Sigmoid colon (tissue), 6 donors: ENCODE measurements at regions not wholly inside any gene's neighbourhood (a gene's known extent, or its start where the extent isn't known, plus 50 kb on each side); places are given as distances from the start of the nearest gene placed in this dataset.

ENCODE experiments used
- DNase-seq: peaks from one replicate; pipeline ENCODE4 v3.0.0-alpha.2; 2019
- H3K27ac ChIP-seq, 4 donors: fragments of 200-600 bp; sonication (generic); one replicate each; pipeline ENCODE4 v1.5.1; 2016 to 2019; ENCODE audit warnings: mild to moderate bottlenecking in 1 of 4
- H3K27me3 ChIP-seq, 3 donors: fragments of 200-600 bp; sonication (generic); one replicate each; pipeline ENCODE4 v1.5.1; 2019; ENCODE audit warnings: mild to moderate bottlenecking in 1 of 3
- H3K36me3 ChIP-seq, 4 donors: fragments of 200-600 bp; sonication (generic); one replicate each; pipeline ENCODE4 v1.5.1; 2016 to 2019
- H3K4me1 ChIP-seq, 4 donors: fragments of 200-600 bp; sonication (generic); one replicate each; pipeline ENCODE4 v1.5.1; 2017 to 2019
- H3K4me3 ChIP-seq, 4 donors: fragments of 200-600 bp; sonication (generic); one replicate each; pipeline ENCODE4 v1.5.1; 2017 to 2019; ENCODE audit warnings: mild to moderate bottlenecking in 2 of 4, moderate library complexity in 1 of 4
- H3K9me3 ChIP-seq, 4 donors: fragments of 200-600 bp in 3 of 4; sonication (generic) in 3 of 4; one replicate each; pipeline versions ENCODE4 v1.5.1 to v1.6.1; 2013 to 2019
- EP300 ChIP-seq, 4 donors: sonication (generic); formaldehyde crosslinking; IDR thresholded peaks; one replicate each; pipeline ENCODE4 v1.6.1; 2017; ENCODE audit warnings: antibody characterized with exemption in 4 of 4
- POLR2A ChIP-seq, 2 donors: fragments of 450-650 bp; IDR thresholded peaks; one replicate each; pipeline ENCODE4 v1.6.1; 2016; ENCODE audit warnings: antibody characterized with exemption in 2 of 2, mild to moderate bottlenecking in 2 of 2, moderate library complexity in 2 of 2
- POLR2AphosphoS5 ChIP-seq, 4 donors: sonication (generic); formaldehyde crosslinking; IDR thresholded peaks; one replicate each; pipeline ENCODE4 v1.6.1; 2017; ENCODE audit warnings: antibody characterized with exemption in 4 of 4
- WGBS, 2 donors: extraction: QIAGEN DNeasy Blood & Tissue Kit; methylation state at CpG; one replicate each; pipeline ENCODE4 v1.1.7; 2013; 5-methylcytosine and 5-hydroxymethylcytosine counted together
- intact Hi-C: fragments of 100-400 bp; cut with DNase I; formaldehyde crosslinking; loops from one replicate; pipeline ENCODE4 v1.15.1; 2023
- TF ChIP-seq, protein P1 (sequence below), 4 experiments: fragments of 450-650 bp in 3 of 4; fragments of 200-600 bp in 1 of 4; IDR thresholded peaks; one replicate each; pipeline ENCODE4 v1.5.1; 2016 to 2019; ENCODE audit warnings: antibody characterized with exemption in 4 of 4, mild to moderate bottlenecking in 3 of 4, moderate library complexity in 2 of 4
- donor health status: healthy with polysubstance abuse.
- donor health status: healthy.

DNA sequence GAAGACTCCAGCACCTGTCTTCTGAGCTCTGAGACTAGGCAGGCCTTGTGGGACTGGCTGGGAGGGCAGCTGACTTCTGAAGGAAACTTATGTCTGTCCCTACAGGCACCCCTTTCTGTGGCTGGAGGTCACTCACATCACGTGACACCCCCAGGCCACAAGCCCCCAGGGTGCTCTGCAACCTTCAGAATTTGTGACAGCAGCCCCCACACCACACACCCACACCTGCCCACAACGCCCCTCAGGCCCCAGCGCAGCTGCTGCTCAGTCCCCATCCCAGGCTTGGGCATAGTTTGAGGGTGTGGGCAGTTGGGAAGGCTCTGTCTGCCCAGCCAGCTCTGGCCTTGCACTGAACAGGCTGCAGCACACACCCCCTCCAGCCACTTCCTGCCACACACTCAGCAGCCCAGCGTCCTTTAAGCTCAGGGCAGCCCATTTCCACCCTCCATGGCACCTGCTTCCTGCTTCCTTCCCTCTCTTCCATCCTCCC lies 80.0 kb upstream of the UNC5B start:
- intact Hi-C loops: no loop called here
- Histone ChIP-seq H3K9me3 (no peaks in the 10 kb centered on the region), H3K36me3 (no peaks in the 10 kb centered on the region), H3K4me1 (peaks cover 0 to 6% (median 0%) of the 10 kb centered on the region in 4 donors), H3K4me3 (no peak overlapping the region), H3K27me3 (peaks cover 0 to 7% (median 2%) of the 10 kb centered on the region in 3 donors), H3K27ac (no peak overlapping the region)
- TF ChIP-seq POLR2A (IDR thresholded peaks at IDR 0.05) (no peak), POLR2AphosphoS5 (IDR thresholded peaks at IDR 0.05) (no peak), EP300 (IDR thresholded peaks at IDR 0.05) (no peak)
- TF ChIP-seq, protein P1, sequence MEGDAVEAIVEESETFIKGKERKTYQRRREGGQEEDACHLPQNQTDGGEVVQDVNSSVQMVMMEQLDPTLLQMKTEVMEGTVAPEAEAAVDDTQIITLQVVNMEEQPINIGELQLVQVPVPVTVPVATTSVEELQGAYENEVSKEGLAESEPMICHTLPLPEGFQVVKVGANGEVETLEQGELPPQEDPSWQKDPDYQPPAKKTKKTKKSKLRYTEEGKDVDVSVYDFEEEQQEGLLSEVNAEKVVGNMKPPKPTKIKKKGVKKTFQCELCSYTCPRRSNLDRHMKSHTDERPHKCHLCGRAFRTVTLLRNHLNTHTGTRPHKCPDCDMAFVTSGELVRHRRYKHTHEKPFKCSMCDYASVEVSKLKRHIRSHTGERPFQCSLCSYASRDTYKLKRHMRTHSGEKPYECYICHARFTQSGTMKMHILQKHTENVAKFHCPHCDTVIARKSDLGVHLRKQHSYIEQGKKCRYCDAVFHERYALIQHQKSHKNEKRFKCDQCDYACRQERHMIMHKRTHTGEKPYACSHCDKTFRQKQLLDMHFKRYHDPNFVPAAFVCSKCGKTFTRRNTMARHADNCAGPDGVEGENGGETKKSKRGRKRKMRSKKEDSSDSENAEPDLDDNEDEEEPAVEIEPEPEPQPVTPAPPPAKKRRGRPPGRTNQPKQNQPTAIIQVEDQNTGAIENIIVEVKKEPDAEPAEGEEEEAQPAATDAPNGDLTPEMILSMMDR (IDR thresholded peaks at IDR 0.05): no peak
- 69 to 74% methylated on average over 4 of the region's 4 CpGs for WGBS, 2 donors
- DNase-seq: no peak

DNA sequence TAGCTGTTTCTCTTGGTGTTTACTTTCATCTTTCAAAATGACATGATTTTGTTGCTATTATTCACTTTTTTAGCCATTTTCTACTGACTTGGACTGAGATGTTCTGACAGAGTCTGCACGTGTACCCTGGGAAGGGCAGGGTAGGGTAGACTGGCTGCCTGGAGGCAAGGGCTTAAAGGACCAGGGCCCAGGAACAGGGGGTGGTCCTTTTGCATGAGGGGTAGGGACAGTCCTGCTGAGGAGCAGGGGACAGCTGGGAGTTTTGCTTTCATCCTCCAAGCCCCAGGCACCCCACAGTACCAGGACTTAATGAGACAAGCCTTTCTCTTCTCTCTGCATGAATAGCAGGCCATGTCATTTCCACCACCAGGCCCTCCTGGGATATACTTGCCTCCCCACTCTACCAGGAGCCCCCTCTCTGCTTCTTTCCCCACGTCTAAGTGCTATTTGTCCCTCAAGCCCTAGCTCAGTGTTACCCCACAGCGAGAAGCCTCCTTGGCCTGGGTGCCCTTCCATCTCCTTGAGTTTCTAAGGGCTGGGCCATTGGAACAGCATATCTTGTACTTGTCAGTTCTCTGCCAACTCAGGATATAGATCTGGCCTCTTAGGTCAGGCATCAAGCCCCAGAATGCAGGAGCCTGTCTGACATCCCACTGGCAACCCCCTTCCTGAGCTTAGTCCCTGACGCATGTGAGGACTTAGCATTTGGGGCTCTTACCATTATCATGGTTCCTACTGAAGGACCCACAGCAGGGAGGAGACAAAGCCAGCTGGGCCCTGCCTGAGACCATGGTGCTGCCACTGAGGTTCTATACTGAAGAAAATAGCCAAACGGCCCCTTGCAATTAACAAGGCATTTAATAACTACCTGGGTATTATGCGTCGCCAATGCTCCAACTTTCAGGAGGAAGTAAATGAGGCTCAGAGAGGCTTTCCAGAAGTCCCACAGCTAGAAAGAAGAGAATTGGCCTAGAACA lies 78.4 kb upstream of the UNC5B start:
- Histone ChIP-seq H3K4me1 (peaks cover 0 to 7% (median 0%) of the 10 kb centered on the region in 4 donors), H3K4me3 (no peak overlapping the region), H3K36me3 (no peaks in the 10 kb centered on the region), H3K27ac (no peak overlapping the region), H3K27me3 (peaks cover 0 to 11% (median 2%) of the 10 kb centered on the region in 3 donors), H3K9me3 (no peaks in the 10 kb centered on the region)
- intact Hi-C loops: no loop called here
- WGBS, 2 donors: 91 to 93% methylated on average over 7 of the region's 7 CpGs
- TF ChIP-seq POLR2AphosphoS5 (IDR thresholded peaks at IDR 0.05): no peak
- TF ChIP-seq, protein P1 (IDR thresholded peaks at IDR 0.05): no peak
- TF ChIP-seq EP300 (IDR thresholded peaks at IDR 0.05): no peak
- TF ChIP-seq POLR2A (IDR thresholded peaks at IDR 0.05): no peak
- DNase-seq: no peak

DNA sequence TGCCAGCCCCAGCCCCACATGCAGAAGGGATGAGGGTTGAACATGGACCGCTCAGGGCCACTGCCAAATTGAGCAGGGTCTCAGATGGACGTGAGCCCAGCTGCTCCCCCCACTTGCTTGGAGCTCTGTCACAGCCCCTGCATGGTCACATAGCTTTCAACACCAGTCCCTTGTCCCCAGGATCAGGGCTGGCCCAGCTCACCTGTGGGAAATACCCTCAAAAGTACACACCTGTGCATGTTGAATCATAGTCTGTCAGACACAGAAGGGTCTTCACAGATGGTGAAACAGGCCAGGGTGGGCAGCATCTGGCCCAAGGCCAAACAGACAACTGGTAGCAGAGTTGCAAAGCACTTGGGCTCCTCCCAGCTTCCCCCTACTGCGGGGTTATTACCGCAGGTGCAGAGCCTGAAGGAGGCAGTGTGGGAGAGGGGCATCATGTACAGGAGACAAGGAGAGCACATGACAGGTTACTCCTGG lies 77.6 kb upstream of the UNC5B start:
- Histone ChIP-seq H3K4me1 (peaks cover 0 to 7% (median 0%) of the 10 kb centered on the region in 4 donors), H3K36me3 (no peaks in the 10 kb centered on the region), H3K4me3 (no peak overlapping the region), H3K27me3 (peaks cover 0 to 11% (median 2%) of the 10 kb centered on the region in 3 donors), H3K27ac (no peak overlapping the region), H3K9me3 (no peaks in the 10 kb centered on the region)
- WGBS, 2 donors: 61 to 78% methylated on average over 4 of the region's 4 CpGs
- TF ChIP-seq POLR2A (IDR thresholded peaks at IDR 0.05): no peak
- TF ChIP-seq EP300 (IDR thresholded peaks at IDR 0.05): no peak
- TF ChIP-seq, protein P1 (IDR thresholded peaks at IDR 0.05): no peak
- no peak for TF ChIP-seq POLR2AphosphoS5 (IDR thresholded peaks at IDR 0.05)
- DNase-seq: no peak
- intact Hi-C loops: no loop called here

DNA sequence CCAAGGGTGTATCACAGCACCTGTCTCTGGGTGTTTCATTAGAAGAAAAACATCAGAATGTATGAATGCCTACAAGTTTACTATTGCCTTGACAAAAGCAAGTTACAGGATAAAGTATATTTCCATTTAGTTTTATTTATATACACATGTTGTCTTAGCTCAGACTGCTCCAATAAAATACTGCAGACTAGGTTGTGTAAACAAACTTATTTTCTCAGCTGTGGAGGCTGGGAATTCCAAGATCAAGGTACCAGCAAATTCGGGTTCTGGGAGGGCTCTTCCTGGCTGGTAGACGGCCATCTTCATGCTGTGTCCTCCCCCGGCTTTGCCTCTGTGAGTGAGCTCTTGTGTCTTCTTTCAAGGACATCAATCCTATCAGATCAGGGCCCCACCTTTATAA lies 77.1 kb upstream of the UNC5B start:
- Histone ChIP-seq H3K36me3 (no peaks in the 10 kb centered on the region), H3K9me3 (no peaks in the 10 kb centered on the region), H3K4me3 (no peak overlapping the region), H3K27me3 (peaks cover 0 to 11% (median 2%) of the 10 kb centered on the region in 3 donors), H3K27ac (no peak overlapping the region), H3K4me1 (peaks cover 0 to 7% (median 0%) of the 10 kb centered on the region in 4 donors)
- intact Hi-C loops: no loop called here
- WGBS, 2 donors: 27 to 70% methylated on average over 3 of the region's 3 CpGs
- no peak for DNase-seq
- TF ChIP-seq POLR2A (IDR thresholded peaks at IDR 0.05) (no peak), POLR2AphosphoS5 (IDR thresholded peaks at IDR 0.05) (no peak), EP300 (IDR thresholded peaks at IDR 0.05) (no peak)
- TF ChIP-seq, protein P1 (IDR thresholded peaks at IDR 0.05): no peak
